ENCODE measurements at regions not wholly inside any gene's neighbourhood (a gene's known extent, or its start where the extent isn't known, plus 50 kb on each side); places are given as distances from the start of the nearest gene placed in this dataset.

DNA sequence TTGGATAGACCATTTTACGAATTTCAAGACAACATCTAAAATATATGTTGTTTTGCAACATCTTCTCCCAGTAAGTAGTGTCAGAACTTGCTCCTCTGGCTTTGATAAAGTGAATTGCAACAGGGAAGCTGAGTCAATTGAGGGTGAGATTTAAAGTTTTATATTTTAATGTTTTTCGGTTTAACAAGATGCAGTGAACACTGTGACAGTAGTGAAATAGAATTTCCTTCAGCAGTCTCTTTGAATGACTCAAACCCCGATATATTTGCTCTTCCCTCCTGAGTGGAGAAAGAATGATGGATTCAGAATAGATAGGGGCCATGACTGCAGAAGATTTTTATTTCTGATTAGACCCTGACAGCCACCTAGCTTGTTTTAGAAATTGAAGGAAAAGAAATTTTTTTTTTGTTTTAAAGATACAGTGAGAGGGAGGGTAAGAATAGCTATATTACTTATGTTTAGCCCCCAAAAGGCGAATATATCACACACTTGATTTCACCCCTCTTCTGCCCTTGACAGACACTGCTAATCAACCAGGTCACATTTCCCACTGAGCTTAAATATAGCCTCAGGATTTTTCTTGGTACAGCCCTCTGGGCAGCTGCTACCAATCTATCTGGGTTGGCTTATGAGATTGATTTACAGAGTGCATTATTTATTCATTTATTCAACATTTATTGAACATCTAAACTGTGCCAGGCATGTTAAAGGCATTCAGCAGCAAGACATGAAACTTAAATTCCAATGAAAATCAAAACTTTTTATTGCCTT is 183.3 kb upstream of the ADAMTS9 start:
- ChIA-PET POLR2A (no interaction called here), CTCF (interaction anchor here (0.6 to 1.1 kb wide), 3 partner anchors 15 to 300 kb away, joined by 3 to 4 read pairs (median 3); no protein-coding TSS in a partner anchor)
- TF ChIP-seq, protein P1, sequence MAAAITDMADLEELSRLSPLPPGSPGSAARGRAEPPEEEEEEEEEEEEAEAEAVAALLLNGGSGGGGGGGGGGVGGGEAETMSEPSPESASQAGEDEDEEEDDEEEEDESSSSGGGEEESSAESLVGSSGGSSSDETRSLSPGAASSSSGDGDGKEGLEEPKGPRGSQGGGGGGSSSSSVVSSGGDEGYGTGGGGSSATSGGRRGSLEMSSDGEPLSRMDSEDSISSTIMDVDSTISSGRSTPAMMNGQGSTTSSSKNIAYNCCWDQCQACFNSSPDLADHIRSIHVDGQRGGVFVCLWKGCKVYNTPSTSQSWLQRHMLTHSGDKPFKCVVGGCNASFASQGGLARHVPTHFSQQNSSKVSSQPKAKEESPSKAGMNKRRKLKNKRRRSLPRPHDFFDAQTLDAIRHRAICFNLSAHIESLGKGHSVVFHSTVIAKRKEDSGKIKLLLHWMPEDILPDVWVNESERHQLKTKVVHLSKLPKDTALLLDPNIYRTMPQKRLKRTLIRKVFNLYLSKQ (tag by site-specific recombination; IDR thresholded peaks at IDR 0.05; ENCODE audit: borderline replicate concordance), result no peak
- no peak for TF ChIP-seq ZNF76 (tag by site-specific recombination; IDR thresholded peaks at IDR 0.05; ENCODE audit: borderline replicate concordance, low read depth)
- TF ChIP-seq, protein P2, sequence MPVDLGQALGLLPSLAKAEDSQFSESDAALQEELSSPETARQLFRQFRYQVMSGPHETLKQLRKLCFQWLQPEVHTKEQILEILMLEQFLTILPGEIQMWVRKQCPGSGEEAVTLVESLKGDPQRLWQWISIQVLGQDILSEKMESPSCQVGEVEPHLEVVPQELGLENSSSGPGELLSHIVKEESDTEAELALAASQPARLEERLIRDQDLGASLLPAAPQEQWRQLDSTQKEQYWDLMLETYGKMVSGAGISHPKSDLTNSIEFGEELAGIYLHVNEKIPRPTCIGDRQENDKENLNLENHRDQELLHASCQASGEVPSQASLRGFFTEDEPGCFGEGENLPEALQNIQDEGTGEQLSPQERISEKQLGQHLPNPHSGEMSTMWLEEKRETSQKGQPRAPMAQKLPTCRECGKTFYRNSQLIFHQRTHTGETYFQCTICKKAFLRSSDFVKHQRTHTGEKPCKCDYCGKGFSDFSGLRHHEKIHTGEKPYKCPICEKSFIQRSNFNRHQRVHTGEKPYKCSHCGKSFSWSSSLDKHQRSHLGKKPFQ (tag by site-specific recombination; IDR thresholded peaks at IDR 0.05), result no peak
- TF ChIP-seq, protein P3, sequence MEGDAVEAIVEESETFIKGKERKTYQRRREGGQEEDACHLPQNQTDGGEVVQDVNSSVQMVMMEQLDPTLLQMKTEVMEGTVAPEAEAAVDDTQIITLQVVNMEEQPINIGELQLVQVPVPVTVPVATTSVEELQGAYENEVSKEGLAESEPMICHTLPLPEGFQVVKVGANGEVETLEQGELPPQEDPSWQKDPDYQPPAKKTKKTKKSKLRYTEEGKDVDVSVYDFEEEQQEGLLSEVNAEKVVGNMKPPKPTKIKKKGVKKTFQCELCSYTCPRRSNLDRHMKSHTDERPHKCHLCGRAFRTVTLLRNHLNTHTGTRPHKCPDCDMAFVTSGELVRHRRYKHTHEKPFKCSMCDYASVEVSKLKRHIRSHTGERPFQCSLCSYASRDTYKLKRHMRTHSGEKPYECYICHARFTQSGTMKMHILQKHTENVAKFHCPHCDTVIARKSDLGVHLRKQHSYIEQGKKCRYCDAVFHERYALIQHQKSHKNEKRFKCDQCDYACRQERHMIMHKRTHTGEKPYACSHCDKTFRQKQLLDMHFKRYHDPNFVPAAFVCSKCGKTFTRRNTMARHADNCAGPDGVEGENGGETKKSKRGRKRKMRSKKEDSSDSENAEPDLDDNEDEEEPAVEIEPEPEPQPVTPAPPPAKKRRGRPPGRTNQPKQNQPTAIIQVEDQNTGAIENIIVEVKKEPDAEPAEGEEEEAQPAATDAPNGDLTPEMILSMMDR (tag by site-specific recombination; IDR thresholded peaks at IDR 0.05), result no peak
- TF ChIP-seq KLF16 (tag by site-specific recombination; IDR thresholded peaks at IDR 0.05), result no peak
- no peak for TF ChIP-seq ZNF350 (tag by site-specific recombination; IDR thresholded peaks at IDR 0.05)
- TF ChIP-seq, protein P4, sequence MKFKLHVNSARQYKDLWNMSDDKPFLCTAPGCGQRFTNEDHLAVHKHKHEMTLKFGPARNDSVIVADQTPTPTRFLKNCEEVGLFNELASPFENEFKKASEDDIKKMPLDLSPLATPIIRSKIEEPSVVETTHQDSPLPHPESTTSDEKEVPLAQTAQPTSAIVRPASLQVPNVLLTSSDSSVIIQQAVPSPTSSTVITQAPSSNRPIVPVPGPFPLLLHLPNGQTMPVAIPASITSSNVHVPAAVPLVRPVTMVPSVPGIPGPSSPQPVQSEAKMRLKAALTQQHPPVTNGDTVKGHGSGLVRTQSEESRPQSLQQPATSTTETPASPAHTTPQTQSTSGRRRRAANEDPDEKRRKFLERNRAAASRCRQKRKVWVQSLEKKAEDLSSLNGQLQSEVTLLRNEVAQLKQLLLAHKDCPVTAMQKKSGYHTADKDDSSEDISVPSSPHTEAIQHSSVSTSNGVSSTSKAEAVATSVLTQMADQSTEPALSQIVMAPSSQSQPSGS (tag by site-specific recombination; IDR thresholded peaks at IDR 0.05; ENCODE audit: low read depth), result no peak
- no peak for TF ChIP-seq ZNF16 (tag by site-specific recombination; IDR thresholded peaks at IDR 0.05; ENCODE audit: low read depth)
- no peak for TF ChIP-seq ZNF544 (tag by site-specific recombination; IDR thresholded peaks at IDR 0.05)
- TF ChIP-seq ZNF558 (tag by site-specific recombination; IDR thresholded peaks at IDR 0.05), result no peak
- TF ChIP-seq, protein P5, sequence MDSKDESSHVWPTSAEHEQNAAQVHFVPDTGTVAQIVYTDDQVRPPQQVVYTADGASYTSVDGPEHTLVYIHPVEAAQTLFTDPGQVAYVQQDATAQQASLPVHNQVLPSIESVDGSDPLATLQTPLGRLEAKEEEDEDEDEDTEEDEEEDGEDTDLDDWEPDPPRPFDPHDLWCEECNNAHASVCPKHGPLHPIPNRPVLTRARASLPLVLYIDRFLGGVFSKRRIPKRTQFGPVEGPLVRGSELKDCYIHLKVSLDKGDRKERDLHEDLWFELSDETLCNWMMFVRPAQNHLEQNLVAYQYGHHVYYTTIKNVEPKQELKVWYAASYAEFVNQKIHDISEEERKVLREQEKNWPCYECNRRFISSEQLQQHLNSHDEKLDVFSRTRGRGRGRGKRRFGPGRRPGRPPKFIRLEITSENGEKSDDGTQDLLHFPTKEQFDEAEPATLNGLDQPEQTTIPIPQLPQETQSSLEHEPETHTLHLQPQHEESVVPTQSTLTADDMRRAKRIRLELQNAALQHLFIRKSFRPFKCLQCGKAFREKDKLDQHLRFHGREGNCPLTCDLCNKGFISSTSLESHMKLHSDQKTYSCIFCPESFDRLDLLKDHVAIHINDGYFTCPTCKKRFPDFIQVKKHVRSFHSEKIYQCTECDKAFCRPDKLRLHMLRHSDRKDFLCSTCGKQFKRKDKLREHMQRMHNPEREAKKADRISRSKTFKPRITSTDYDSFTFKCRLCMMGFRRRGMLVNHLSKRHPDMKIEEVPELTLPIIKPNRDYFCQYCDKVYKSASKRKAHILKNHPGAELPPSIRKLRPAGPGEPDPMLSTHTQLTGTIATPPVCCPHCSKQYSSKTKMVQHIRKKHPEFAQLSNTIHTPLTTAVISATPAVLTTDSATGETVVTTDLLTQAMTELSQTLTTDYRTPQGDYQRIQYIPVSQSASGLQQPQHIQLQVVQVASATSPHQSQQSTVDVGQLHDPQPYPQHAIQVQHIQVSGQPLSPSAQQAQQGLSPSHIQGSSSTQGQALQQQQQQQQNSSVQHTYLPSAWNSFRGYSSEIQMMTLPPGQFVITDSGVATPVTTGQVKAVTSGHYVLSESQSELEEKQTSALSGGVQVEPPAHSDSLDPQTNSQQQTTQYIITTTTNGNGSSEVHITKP (tag by site-specific recombination; IDR thresholded peaks at IDR 0.05), result no peak
- no peaks in the 10 kb centered on the region for H3K36me3 ChIP-seq (ENCODE audit: control insufficient read depth in 2 of 2, insufficient read depth in 1 of 2, low read length in 2 of 2)
- H3K9me3 ChIP-seq (ENCODE audit: control insufficient read depth, insufficient read depth, low read depth, low read length), result no peaks in the 10 kb centered on the region
- H3K4me1 ChIP-seq (ENCODE audit: control insufficient read depth, insufficient read depth, low read length), result no peaks in the 10 kb centered on the region
- H3K4me3 ChIP-seq (ENCODE audit: low read depth, low read length), result no peak overlapping the region
- H3K27ac ChIP-seq (ENCODE audit: extremely low read depth, low read depth, low read length), result no peak overlapping the region

DNA sequence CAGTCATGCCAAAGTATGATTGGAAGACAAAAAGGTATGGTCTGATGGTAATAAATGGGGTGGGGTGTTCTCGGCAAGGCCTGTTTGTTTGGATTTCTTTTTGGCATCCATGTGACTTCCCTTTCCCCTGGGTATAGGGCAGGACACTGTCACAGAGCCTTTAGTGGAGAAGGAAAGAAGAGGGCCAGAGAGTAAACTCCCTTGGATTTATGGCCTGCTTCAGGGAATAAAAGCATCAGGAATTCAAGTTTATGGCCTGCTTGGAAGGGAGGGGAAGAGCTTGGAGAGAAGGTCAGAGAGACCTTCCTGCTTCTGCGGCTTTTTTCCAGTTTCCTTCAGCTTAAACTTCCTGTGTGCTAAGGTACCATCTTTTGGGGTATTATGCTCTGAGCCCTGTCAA is 179.4 kb upstream of the ADAMTS9 start:
- ChIA-PET CTCF (interaction anchor here (0.6 kb wide), 1 partner anchor 1329 kb away, joined by 3 read pairs; no protein-coding TSS in a partner anchor), POLR2A (no interaction called here)
- H3K36me3 ChIP-seq (ENCODE audit: control insufficient read depth in 2 of 2, insufficient read depth in 1 of 2, low read length in 2 of 2), result no peaks in the 10 kb centered on the region
- no peak overlapping the region for H3K27ac ChIP-seq (ENCODE audit: extremely low read depth, low read depth, low read length)
- H3K4me1 ChIP-seq (ENCODE audit: control insufficient read depth, insufficient read depth, low read length), result no peaks in the 10 kb centered on the region
- no peaks in the 10 kb centered on the region for H3K9me3 ChIP-seq (ENCODE audit: control insufficient read depth, insufficient read depth, low read depth, low read length)
- H3K4me3 ChIP-seq (ENCODE audit: low read depth, low read length), result no peak overlapping the region
- TF ChIP-seq SETDB1 (IDR thresholded peaks at IDR 0.05; ENCODE audit: insufficient read length, low read length), result no peak
- TF ChIP-seq ZNF132 (tag by site-specific recombination; IDR thresholded peaks at IDR 0.05; ENCODE audit: borderline replicate concordance), result no peak
- no peak for TF ChIP-seq YY2 (tag by site-specific recombination; IDR thresholded peaks at IDR 0.05)
- TF ChIP-seq, protein P6, sequence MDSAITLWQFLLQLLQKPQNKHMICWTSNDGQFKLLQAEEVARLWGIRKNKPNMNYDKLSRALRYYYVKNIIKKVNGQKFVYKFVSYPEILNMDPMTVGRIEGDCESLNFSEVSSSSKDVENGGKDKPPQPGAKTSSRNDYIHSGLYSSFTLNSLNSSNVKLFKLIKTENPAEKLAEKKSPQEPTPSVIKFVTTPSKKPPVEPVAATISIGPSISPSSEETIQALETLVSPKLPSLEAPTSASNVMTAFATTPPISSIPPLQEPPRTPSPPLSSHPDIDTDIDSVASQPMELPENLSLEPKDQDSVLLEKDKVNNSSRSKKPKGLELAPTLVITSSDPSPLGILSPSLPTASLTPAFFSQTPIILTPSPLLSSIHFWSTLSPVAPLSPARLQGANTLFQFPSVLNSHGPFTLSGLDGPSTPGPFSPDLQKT (IDR thresholded peaks at IDR 0.05; ENCODE audit: borderline replicate concordance, low read depth, low read length), result no peak
- TF ChIP-seq ZNF202 (tag by site-specific recombination; IDR thresholded peaks at IDR 0.05; ENCODE audit: borderline replicate concordance), result no peak
- TF ChIP-seq OVOL3 (tag by site-specific recombination; IDR thresholded peaks at IDR 0.05), result no peak
- TF ChIP-seq, protein P7, sequence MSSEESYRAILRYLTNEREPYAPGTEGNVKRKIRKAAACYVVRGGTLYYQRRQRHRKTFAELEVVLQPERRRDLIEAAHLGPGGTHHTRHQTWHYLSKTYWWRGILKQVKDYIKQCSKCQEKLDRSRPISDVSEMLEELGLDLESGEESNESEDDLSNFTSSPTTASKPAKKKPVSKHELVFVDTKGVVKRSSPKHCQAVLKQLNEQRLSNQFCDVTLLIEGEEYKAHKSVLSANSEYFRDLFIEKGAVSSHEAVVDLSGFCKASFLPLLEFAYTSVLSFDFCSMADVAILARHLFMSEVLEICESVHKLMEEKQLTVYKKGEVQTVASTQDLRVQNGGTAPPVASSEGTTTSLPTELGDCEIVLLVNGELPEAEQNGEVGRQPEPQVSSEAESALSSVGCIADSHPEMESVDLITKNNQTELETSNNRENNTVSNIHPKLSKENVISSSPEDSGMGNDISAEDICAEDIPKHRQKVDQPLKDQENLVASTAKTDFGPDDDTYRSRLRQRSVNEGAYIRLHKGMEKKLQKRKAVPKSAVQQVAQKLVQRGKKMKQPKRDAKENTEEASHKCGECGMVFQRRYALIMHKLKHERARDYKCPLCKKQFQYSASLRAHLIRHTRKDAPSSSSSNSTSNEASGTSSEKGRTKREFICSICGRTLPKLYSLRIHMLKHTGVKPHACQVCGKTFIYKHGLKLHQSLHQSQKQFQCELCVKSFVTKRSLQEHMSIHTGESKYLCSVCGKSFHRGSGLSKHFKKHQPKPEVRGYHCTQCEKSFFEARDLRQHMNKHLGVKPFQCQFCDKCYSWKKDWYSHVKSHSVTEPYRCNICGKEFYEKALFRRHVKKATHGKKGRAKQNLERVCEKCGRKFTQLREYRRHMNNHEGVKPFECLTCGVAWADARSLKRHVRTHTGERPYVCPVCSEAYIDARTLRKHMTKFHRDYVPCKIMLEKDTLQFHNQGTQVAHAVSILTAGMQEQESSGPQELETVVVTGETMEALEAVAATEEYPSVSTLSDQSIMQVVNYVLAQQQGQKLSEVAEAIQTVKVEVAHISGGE (tag by site-specific recombination; conservative IDR thresholded peaks at IDR 0.05; ENCODE audit: low read depth), result no peak

All from HEK293 (cell line).